GM13977 (cell line): ENCODE measurements at regions not wholly inside any gene's neighbourhood (a gene's known extent, or its start where the extent isn't known, plus 50 kb on each side); places are given as distances from the start of the nearest gene placed in this dataset.
"Not testable (repeated sequence)": the region's sequence is repeated elsewhere in the genome, so short reads cannot be mapped to it uniquely, and the experiment has no call there.

Source experiments
- DNase-seq: peaks from one replicate; pipeline ENCODE4 v3.0.0; 2012; ENCODE audit warnings: low spot score
- CTCF ChIP-seq: IDR thresholded peaks from 2 replicates; pipeline ENCODE4 v1.5.1; 2012; ENCODE audit warnings: mild to moderate bottlenecking, control low read depth; ENCODE audit not compliant: insufficient read depth; ENCODE audit errors: extremely low read depth, missing control alignments
- in situ Hi-C: fragments of 300-500 bp; cut with MboI; formaldehyde crosslinking; loops from one replicate; pipeline ENCODE4 v1.12.0; 2022; ENCODE audit warnings: low sequenced_read_pairs, low pct_unique_long_range_greater_than_20kb, mixed read lengths, inconsistent platforms; ENCODE audit not compliant: unreplicated experiment

GRCh38 chr7:138185132-138185908 is 109.1 kb downstream of the AKR1D1 start:
- in situ Hi-C loops, result no loop called here
- TF ChIP-seq CTCF, result no peak
- DNase-seq, result no peak

- DNase-seq, result no peak
- in situ Hi-C loops, result no loop called here
- TF ChIP-seq CTCF, result no peak
These were observed 110.7 kb downstream of the AKR1D1 start for GRCh38 chr7:138186951-138187351.

DNA sequence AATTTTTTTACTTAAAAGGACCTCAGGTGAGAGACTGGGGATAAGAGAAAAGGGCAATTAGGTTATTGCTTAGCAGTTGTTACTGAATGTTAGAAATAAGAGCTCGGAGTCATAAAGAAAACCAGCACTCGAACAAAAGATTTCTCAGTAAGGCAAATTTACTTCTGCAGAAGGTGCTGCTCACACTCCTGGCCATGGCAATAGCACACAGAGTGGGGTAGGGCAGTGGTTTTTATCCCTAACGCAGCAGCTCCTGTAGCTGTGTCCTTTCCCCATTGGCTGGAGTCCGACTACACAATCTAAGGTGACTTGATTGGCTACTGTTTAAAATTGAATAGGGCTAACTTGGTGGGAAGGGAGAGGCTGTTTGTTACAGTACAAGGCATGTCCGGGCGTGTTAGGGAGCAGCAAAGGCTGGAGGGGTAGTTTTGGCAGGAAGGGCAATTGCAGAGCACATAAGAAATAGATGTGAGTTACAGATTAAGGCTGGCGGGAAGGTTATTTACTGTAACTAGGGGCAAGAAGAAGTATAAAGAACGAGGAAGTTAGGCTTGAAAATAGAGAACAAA is 112.1 kb downstream of the AKR1D1 start:
- in situ Hi-C loops, result no loop called here
- no peak for DNase-seq
- TF ChIP-seq CTCF, result no peak

- no peak for TF ChIP-seq CTCF
- in situ Hi-C loops, result no loop called here
- DNase-seq, result no peak
These were observed 118.3 kb downstream of the AKR1D1 start for GRCh38 chr7:138194567-138194966.

GRCh38 chr7:138195151-138195571 is 118.9 kb downstream of the AKR1D1 start:
- in situ Hi-C loops, result no loop called here
- no peak for TF ChIP-seq CTCF
- no peak for DNase-seq

- in situ Hi-C loops, DNase-seq: not testable (repeated sequence)
These were observed 120.3 kb downstream of the AKR1D1 start for GRCh38 chr7:138196503-138196946.
